ENCODE measurements at regions not wholly inside any gene's neighbourhood (a gene's known extent, or its start where the extent isn't known, plus 50 kb on each side); places are given as distances from the start of the nearest gene placed in this dataset.
A peak's percentile ranks its signal among the peaks of the same experiment; 100 is the strongest.

DNA sequence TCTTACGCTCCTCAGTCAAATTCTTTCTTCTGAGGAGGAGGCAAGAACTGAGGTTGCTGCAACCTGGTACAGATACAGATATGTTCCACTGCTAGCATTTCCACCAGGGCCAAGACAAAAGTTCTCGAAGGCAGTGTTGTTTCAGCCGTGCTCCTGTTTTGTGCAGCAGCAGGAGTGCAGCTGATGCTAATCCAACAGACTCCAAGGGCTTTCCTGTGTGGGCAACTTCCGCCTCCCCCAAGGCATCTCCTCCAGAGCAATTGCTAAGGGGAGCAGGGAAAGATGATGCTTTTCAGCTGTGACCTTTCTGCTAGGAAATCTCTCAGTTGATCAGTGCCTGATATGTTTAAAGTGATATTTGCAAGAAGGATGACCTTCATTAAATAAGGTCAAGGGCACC, 52.6 kb upstream of the DAPL1 start:
- intact Hi-C loops (cut with DNase I): loop anchor here in 5 of 10 donors (5.0 to 10.0 kb wide), 6 partner anchors 78 to 718 kb away; partner anchors contain the start of genes CCDC148 (in 2 of the 5) and PKP4 (in 2 of the 5)
- Histone ChIP-seq H3K27me3 (peaks cover 0 to 4% (median 0%) of the 10 kb centered on the region in 7 donors), H3K4me3 (no peak overlapping the region), H3K9me3 (no peaks in the 10 kb centered on the region), H3K27ac (peak overlapping the region in 4 of 10 donors; percentile 13 to 71 (median 65)), H3K4me1 (peaks cover 15 to 66% (median 53%) of the 10 kb centered on the region in 9 donors), H3K36me3 (no peaks in the 10 kb centered on the region)
- DNase-seq (no peak), ATAC-seq (no peak)
- TF ChIP-seq, protein P1, sequence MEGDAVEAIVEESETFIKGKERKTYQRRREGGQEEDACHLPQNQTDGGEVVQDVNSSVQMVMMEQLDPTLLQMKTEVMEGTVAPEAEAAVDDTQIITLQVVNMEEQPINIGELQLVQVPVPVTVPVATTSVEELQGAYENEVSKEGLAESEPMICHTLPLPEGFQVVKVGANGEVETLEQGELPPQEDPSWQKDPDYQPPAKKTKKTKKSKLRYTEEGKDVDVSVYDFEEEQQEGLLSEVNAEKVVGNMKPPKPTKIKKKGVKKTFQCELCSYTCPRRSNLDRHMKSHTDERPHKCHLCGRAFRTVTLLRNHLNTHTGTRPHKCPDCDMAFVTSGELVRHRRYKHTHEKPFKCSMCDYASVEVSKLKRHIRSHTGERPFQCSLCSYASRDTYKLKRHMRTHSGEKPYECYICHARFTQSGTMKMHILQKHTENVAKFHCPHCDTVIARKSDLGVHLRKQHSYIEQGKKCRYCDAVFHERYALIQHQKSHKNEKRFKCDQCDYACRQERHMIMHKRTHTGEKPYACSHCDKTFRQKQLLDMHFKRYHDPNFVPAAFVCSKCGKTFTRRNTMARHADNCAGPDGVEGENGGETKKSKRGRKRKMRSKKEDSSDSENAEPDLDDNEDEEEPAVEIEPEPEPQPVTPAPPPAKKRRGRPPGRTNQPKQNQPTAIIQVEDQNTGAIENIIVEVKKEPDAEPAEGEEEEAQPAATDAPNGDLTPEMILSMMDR (IDR thresholded peaks at IDR 0.05): no peak
- 71 to 74% methylated on average over 4 of the region's 4 CpGs for WGBS, 2 donors

DNA sequence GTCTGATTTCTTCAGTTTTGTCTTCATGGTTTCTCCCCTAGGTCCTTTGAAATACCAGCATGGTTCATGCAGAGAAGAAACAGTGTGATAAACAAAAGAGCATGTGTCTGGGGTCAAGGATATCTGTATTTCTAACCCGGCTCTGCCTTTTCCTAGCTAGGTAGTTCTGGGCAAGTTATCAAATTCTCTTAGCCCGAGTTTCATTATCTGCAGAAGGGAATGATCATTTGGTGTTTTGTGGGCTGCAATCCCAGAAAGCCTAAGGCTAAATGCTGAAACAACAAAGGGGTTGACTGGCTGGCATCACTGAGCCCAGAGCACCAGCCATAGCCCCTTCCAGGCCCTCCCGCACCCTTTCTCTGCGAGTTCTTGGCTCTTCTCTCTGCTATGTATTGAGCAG, 51.7 kb upstream of the DAPL1 start:
- peaks cover 0 to 4% (median 0%) of the 10 kb centered on the region in 7 donors for H3K27me3 ChIP-seq
- H3K4me3 ChIP-seq: no peak overlapping the region
- no peaks in the 10 kb centered on the region for H3K9me3 ChIP-seq
- H3K36me3 ChIP-seq: no peaks in the 10 kb centered on the region
- TF ChIP-seq, protein P1 (IDR thresholded peaks at IDR 0.05): no peak
- no peak for DNase-seq
- no peak for ATAC-seq
- 52 to 62% methylated on average over 4 of the region's 4 CpGs for WGBS, 2 donors
- H3K27ac ChIP-seq: peak overlapping the region in 5 of 10 donors; percentile 8 to 35 (median 18)
- peaks cover 15 to 66% (median 53%) of the 10 kb centered on the region in 9 donors for H3K4me1 ChIP-seq
- intact Hi-C loops (cut with DNase I): loop anchor here in 5 of 10 donors (5.0 to 10.0 kb wide), 6 partner anchors 79 to 719 kb away; partner anchors contain the start of genes CCDC148 (in 2 of the 5) and PKP4 (in 2 of the 5)

DNA sequence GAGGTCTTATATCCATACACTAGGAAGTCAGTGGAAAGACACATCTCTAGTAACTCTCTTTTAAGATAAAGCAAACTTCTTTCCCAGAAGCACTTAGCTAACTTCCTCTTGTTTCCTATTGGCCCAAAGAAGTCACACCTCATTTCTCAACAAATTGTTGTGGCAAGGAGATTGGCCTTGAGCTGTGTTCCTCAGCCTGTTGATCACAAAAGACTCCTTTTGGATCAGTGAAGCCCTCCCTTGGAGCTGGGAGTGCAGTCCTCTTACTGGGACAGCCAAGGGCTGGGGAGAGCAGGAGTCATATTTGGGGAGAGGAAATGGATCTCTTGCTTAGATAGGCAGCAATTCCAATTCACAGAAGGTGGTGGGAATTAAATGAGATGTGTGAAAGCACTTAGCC, 51.2 kb upstream of the DAPL1 start:
- Histone ChIP-seq H3K9me3 (no peaks in the 10 kb centered on the region), H3K27ac (peak overlapping the region in 4 of 10 donors; percentile 8 to 19 (median 14)), H3K27me3 (peaks cover 0 to 4% (median 0%) of the 10 kb centered on the region in 7 donors), H3K4me3 (no peak overlapping the region), H3K36me3 (no peaks in the 10 kb centered on the region), H3K4me1 (peaks cover 15 to 66% (median 53%) of the 10 kb centered on the region in 9 donors)
- ATAC-seq (no peak), DNase-seq (no peak)
- TF ChIP-seq, protein P1 (IDR thresholded peaks at IDR 0.05): no peak
- intact Hi-C loops (cut with DNase I): loop anchor here in 5 of 10 donors (5.0 to 10.0 kb wide), 6 partner anchors 79 to 719 kb away; partner anchors contain the start of genes CCDC148 (in 2 of the 5) and PKP4 (in 2 of the 5)

DNA sequence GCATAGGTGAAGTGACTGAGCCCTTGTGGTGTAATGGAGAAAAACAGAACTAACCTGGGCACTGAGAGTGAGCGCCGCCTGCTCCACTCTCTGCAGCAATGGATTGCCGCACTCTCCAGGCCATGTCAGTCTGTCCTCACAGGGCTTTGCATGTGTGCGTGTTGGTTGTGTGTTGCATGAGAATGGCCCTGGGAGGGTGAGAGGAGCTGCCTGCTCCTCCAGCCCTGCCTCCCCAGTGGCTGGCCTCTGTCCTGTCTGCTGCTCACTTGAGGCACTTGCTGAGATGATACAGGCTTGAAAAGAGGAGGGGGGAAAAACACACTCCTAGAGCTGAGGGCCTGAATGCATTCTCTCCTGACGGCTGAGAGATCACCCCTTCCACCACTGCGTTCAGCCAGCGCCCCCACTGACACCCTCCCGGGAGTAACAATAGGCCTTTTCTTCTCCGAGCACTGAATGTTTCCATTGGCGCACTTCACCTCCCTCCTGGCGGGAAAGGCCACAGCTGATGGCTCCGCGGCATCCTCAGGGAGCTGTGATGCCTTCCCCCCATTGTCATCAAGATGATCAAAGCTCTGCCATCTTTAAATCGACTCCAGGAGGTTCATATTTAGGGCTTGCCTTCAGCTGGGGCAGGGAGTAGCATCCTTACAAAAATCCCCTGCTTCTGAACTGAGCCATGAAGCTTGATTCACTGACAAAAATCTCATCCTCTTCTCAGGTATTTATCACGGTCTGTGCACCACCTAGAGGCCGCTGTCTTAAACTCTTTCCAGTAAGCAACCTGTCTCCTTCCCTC, 49.9 kb upstream of the DAPL1 start:
- intact Hi-C loops (cut with DNase I): loop anchor here (1.0 to 10.0 kb wide), 11 partner anchors 78 to 723 kb away; partner anchors contain the start of genes CCDC148 (in 7 of the 10) and PKP4 (in 7 of the 10)
- ATAC-seq: peak; percentile 40 to 80 (median 66)
- peak overlapping the region in 5 of 10 donors; percentile 18 to 65 (median 36) for H3K27ac ChIP-seq
- DNase-seq: peak in 1 of 2 donors; percentile 62
- WGBS, 2 donors: 36 to 38% methylated on average over 16 of the region's 16 CpGs
- H3K4me1 ChIP-seq: peaks cover 15 to 60% (median 52%) of the 10 kb centered on the region in 9 donors
- H3K4me3 ChIP-seq: no peak overlapping the region
- TF ChIP-seq, protein P1 (IDR thresholded peaks at IDR 0.05): peak; percentile 27 to 71 (median 57)
- H3K36me3 ChIP-seq: no peaks in the 10 kb centered on the region
- no peaks in the 10 kb centered on the region for H3K9me3 ChIP-seq
- H3K27me3 ChIP-seq: peaks cover 0 to 4% (median 0%) of the 10 kb centered on the region in 7 donors
